CD4-positive, CD25-positive, alpha-beta regulatory T cell (primary cell): ENCODE measurements at regions not wholly inside any gene's neighbourhood (a gene's known extent, or its start where the extent isn't known, plus 50 kb on each side); places are given as distances from the start of the nearest gene placed in this dataset.

Experiments
- ATAC-seq, 2 donors: fragments of 150-1000 bp; cut with Tn5 transposase; one replicate each; pipeline ENCODE4 v1.10.0; 2021; ENCODE audit warnings: low read depth in 2 of 2, moderate number of reproducible peaks in 2 of 2, moderate library complexity in 1 of 2
- DNase-seq, 3 donors: peaks; one replicate each; pipeline versions ENCODE4 v3.0.0 to v3.0.0-alpha.2; 2012 to 2022; ENCODE audit warnings: mixed read lengths in 1 of 3
- H3K27ac ChIP-seq: one replicate; pipeline ENCODE4 v1.7.0; 2013; ENCODE audit warnings: mild to moderate bottlenecking, low read length; ENCODE audit not compliant: insufficient read depth, poor library complexity, severe bottlenecking
- H3K27me3 ChIP-seq: one replicate; pipeline ENCODE4 v1.7.0; 2013; ENCODE audit warnings: low read length; ENCODE audit not compliant: control insufficient read depth, insufficient read depth
- H3K36me3 ChIP-seq: one replicate; pipeline ENCODE4 v1.7.0; 2013; ENCODE audit warnings: mild to moderate bottlenecking, low read length, moderate library complexity; ENCODE audit not compliant: control insufficient read depth, insufficient read depth
- H3K4me1 ChIP-seq: 2 replicates; pipeline ENCODE4 v1.7.0; 2013; ENCODE audit warnings: mild to moderate bottlenecking, low read length; ENCODE audit not compliant: insufficient read depth, control insufficient read depth, poor library complexity, severe bottlenecking
- H3K4me3 ChIP-seq: one replicate; pipeline ENCODE4 v1.7.0; 2013; ENCODE audit warnings: low read depth, mild to moderate bottlenecking, low read length, moderate library complexity
- H3K9me3 ChIP-seq, 2 experiments: 1 replicate in 1 of 2; 2 replicates in 1 of 2; pipeline ENCODE4 v1.7.0; 2013; ENCODE audit warnings: low read length in 2 of 2, mild to moderate bottlenecking in 1 of 2, moderate library complexity in 1 of 2; ENCODE audit not compliant: control insufficient read depth in 2 of 2
- H3K27ac Mint-ChIP-seq, 3 donors: one replicate each; pipeline ENCODE4 v1.8.0; 2020 to 2022; ENCODE audit warnings: mild to moderate bottlenecking in 3 of 3, mixed read lengths in 3 of 3, moderate library complexity in 2 of 3
- H3K27me3 Mint-ChIP-seq: one replicate; pipeline ENCODE4 v1.8.0; 2022; ENCODE audit warnings: mild to moderate bottlenecking, mixed read lengths
- H3K36me3 Mint-ChIP-seq: one replicate; pipeline ENCODE4 v1.8.0; 2020; ENCODE audit warnings: mixed read lengths
- H3K4me1 Mint-ChIP-seq, 4 donors: one replicate each; pipeline ENCODE4 v1.8.0; 2020 to 2022; ENCODE audit warnings: mixed read lengths in 4 of 4, mild to moderate bottlenecking in 1 of 4
- H3K4me3 Mint-ChIP-seq, 4 donors: one replicate each; pipeline ENCODE4 v1.8.0; 2020 to 2022; ENCODE audit warnings: mild to moderate bottlenecking in 4 of 4, mixed read lengths in 4 of 4, moderate library complexity in 3 of 4
- H3K9me3 Mint-ChIP-seq, 7 donors: one replicate each; pipeline ENCODE4 v1.8.0; 2020 to 2022; ENCODE audit warnings: mixed read lengths in 7 of 7, mild to moderate bottlenecking in 3 of 7, moderate library complexity in 2 of 7

DNA sequence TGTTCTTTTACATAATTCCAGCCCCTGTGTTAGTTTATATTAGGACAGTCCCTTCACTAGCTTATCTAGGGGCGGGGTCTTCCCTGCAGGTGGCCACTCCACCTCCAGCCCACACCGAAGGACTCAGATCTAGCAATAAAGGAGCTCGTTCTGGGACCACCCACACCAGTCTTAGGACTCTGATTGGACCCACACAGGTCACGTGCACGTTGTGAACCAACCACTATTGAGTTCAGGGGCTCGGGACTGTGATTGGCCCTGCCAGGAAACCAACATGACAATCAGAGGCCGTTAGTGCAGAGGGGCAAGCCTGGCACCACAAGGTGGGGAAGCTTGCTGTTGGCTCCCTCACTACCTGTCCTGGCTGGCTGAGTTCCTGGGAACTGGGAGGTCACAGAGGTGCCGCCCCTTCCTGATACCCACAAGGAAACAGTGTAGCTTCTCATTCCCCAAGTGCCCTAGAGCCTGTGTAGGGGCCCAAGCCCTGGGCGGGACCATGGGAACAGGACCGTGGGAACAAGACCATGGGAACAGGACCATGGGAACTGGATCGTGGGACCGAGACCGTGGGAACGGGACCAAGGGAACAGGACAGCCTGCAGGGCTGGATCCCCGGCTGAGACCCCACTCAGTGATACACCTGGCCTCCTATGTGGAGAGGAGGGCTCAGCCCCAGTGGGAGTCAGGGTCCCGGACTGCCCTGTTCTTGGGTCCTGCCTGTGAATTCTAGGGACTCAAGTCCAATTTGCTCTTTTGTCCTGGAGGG is 297.8 kb downstream of the ADGRD1 start:
- ATAC-seq = no peak
- no peaks in the 10 kb centered on the region for H3K9me3 ChIP-seq
- H3K4me1 Mint-ChIP-seq = no peaks in the 10 kb centered on the region

DNA sequence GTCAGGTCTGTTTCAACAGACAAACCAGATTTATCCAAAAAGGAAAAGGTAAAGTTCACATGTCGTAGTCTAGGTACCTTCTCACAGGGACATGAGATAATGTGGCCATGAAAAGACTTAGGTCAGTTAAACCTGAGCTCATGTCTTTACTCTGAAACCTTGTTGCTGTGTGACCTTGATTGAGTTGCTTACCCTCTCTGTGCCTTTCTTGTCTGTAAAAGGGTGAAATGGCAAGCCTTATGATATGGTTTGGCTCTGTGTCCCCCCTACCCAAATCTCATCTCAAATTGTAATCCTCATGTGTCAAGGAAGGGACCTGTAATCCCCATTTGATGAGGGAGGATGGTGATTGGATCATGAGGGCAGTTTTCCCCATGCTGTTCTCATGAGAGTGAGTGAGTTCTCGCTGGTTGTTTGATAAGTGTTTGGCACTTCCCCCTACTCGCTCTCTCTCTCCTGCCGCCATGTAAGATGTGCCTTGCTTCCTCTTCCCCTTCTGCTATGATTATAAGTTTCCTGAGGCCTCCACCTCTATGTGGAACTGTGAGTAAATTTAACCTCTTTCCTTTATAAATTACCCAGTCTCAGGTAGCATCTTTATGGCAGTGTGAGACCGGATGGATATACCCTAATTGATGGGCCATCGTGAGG is 299.8 kb downstream of the ADGRD1 start:
- ATAC-seq = no peak
- no peaks in the 10 kb centered on the region for H3K27me3 Mint-ChIP-seq
- no peaks in the 10 kb centered on the region for H3K27me3 ChIP-seq
- H3K36me3 ChIP-seq = no peaks in the 10 kb centered on the region
- no peak overlapping the region for H3K27ac Mint-ChIP-seq
- H3K4me1 ChIP-seq = no peaks in the 10 kb centered on the region
- H3K4me3 Mint-ChIP-seq = no peak overlapping the region
- H3K9me3 Mint-ChIP-seq = no peaks in the 10 kb centered on the region
- H3K9me3 ChIP-seq = no peaks in the 10 kb centered on the region
- no peak overlapping the region for H3K27ac ChIP-seq
- no peaks in the 10 kb centered on the region for H3K4me1 Mint-ChIP-seq
- H3K36me3 Mint-ChIP-seq = no peaks in the 10 kb centered on the region
- H3K4me3 ChIP-seq = no peak overlapping the region
- no peak for DNase-seq

More for the DNA sequence above, 297.8 kb downstream of the ADGRD1 start:
- Histone ChIP-seq H3K27ac (no peak overlapping the region), H3K27me3 (no peaks in the 10 kb centered on the region), H3K4me3 (no peak overlapping the region), H3K4me1 (no peaks in the 10 kb centered on the region), H3K36me3 (no peaks in the 10 kb centered on the region)
- Mint-ChIP-seq H3K9me3 (no peaks in the 10 kb centered on the region), H3K4me3 (no peak overlapping the region), H3K27me3 (peaks cover 2% of the 10 kb centered on the region), H3K36me3 (no peaks in the 10 kb centered on the region), H3K27ac (no peak overlapping the region)
- no peak for DNase-seq

DNA sequence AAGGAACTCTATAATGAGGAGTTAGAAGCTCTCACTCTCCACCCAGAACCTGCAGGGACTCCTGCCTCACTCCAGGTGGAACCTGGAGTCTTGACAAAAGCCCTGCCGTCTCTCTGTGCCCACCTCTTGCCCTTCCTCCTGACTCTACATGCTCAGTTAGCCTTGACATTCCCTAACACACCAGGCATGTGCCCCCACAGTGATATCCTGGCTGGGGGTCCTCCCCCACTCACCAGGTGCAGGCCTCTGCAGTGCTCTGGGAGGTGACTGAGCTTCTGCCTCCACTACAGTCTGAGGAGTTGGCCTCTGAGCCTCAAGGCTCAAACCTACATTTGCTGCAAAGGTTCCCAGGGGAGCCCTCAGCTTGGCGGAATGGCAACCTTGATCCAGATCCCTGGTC is 300.7 kb downstream of the ADGRD1 start:
- no peak overlapping the region for H3K27ac Mint-ChIP-seq
- no peak overlapping the region for H3K4me3 ChIP-seq
- no peaks in the 10 kb centered on the region for H3K9me3 Mint-ChIP-seq
- no peaks in the 10 kb centered on the region for H3K4me1 ChIP-seq
- no peak for DNase-seq
- H3K36me3 ChIP-seq = no peaks in the 10 kb centered on the region
- no peak overlapping the region for H3K4me3 Mint-ChIP-seq
- no peaks in the 10 kb centered on the region for H3K27me3 ChIP-seq
- no peaks in the 10 kb centered on the region for H3K27me3 Mint-ChIP-seq
- no peaks in the 10 kb centered on the region for H3K9me3 ChIP-seq
- no peaks in the 10 kb centered on the region for H3K36me3 Mint-ChIP-seq
- H3K4me1 Mint-ChIP-seq = no peaks in the 10 kb centered on the region
- ATAC-seq = no peak
- no peak overlapping the region for H3K27ac ChIP-seq

DNA sequence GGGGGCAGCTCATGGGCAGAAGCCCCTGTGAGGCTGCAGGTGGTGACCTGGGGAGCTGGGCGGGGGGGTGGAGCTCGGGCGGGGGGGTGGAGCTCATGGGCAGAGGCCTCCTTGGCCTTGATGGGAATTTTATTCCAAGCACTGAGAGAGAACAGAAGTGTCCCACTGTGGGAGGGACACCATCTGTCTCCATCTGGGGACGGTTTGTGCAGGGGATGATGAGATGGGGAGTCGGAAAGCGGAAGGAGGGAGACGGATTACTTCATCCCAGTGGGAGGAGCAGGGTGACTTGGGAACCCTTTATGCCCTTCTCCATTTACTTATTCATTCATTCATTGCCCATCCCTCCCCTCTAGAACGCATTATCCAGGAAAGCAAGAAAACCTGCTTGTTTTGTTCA is 304.7 kb downstream of the ADGRD1 start:
- ATAC-seq (no peak), DNase-seq (no peak)
- Mint-ChIP-seq H3K4me3 (no peak overlapping the region), H3K27me3 (no peaks in the 10 kb centered on the region), H3K9me3 (no peaks in the 10 kb centered on the region), H3K36me3 (no peaks in the 10 kb centered on the region), H3K27ac (no peak overlapping the region), H3K4me1 (peaks cover 0 to 2% (median 0%) of the 10 kb centered on the region in 4 donors)
- Histone ChIP-seq H3K4me1 (no peaks in the 10 kb centered on the region), H3K27me3 (no peaks in the 10 kb centered on the region), H3K9me3 (no peaks in the 10 kb centered on the region), H3K4me3 (no peak overlapping the region), H3K27ac (no peak overlapping the region), H3K36me3 (no peaks in the 10 kb centered on the region)

DNA sequence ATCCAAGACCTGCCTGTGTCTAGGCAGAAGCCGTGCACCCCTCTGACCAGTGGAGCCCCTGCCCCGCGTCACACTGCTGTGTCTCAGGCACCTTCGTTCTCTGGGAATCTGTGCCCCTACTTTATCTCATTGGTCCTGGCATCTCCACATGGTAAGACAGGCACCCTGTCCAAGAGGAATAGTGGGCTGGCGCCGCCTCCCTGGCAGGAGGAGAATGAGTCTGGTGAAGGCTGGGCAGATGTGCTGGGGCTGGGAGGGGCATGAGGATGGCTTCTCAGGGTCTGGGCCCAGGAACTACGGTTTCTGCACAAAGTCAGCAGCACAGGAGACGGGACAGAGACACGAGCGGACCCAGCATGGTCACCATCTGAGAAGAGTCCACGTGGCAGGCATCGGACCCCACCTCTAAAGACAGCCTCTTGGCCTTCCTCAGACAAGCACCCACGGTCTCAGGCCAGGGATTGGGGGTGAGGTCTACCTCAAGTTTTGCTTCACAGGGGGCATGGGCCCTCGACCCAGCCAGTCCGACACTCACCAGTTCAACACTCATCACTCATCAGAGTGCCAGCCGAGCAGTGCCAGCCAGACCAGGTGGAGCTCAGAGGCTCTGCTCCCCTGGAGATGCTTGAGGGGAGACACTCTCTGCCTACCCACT is 306.7 kb downstream of the ADGRD1 start:
- H3K27me3 Mint-ChIP-seq = no peaks in the 10 kb centered on the region
- DNase-seq (no peak), ATAC-seq (no peak)
- no peaks in the 10 kb centered on the region for H3K4me1 ChIP-seq
- H3K9me3 Mint-ChIP-seq = no peaks in the 10 kb centered on the region
- H3K27ac Mint-ChIP-seq = no peak overlapping the region
- H3K4me3 Mint-ChIP-seq = no peak overlapping the region
- no peaks in the 10 kb centered on the region for H3K9me3 ChIP-seq
- H3K36me3 ChIP-seq = no peaks in the 10 kb centered on the region
- H3K4me3 ChIP-seq = no peak overlapping the region
- H3K27ac ChIP-seq = no peak overlapping the region
- no peaks in the 10 kb centered on the region for H3K27me3 ChIP-seq
- no peaks in the 10 kb centered on the region for H3K36me3 Mint-ChIP-seq
- H3K4me1 Mint-ChIP-seq = peaks cover 0 to 2% (median 0%) of the 10 kb centered on the region in 4 donors

DNA sequence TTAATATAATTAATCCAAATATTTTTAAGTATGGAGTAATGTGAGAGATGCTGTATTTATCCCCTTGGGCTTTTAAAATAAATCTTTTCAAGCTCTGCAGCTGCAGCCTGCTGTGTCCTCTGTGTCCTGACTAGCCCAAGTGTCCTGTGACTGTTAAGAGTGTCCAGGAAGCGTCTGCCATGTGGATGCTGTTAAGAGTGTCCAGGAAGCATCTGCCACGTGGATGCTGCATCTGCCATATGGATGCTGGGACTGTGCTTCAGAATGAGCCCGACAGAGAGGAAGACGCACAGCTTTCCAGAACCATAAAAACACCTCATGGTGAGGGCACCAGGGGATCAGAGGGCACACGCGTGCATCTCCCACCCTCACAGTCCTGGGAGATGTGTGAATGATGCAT is 307.2 kb downstream of the ADGRD1 start:
- Histone ChIP-seq H3K9me3 (no peaks in the 10 kb centered on the region), H3K4me1 (no peaks in the 10 kb centered on the region), H3K36me3 (no peaks in the 10 kb centered on the region), H3K27me3 (no peaks in the 10 kb centered on the region), H3K27ac (no peak overlapping the region), H3K4me3 (no peak overlapping the region)
- Mint-ChIP-seq H3K4me3 (no peak overlapping the region), H3K4me1 (peaks cover 0 to 2% (median 0%) of the 10 kb centered on the region in 4 donors), H3K27ac (no peak overlapping the region), H3K36me3 (no peaks in the 10 kb centered on the region), H3K9me3 (no peaks in the 10 kb centered on the region), H3K27me3 (no peaks in the 10 kb centered on the region)
- ATAC-seq = no peak
- no peak for DNase-seq

DNA sequence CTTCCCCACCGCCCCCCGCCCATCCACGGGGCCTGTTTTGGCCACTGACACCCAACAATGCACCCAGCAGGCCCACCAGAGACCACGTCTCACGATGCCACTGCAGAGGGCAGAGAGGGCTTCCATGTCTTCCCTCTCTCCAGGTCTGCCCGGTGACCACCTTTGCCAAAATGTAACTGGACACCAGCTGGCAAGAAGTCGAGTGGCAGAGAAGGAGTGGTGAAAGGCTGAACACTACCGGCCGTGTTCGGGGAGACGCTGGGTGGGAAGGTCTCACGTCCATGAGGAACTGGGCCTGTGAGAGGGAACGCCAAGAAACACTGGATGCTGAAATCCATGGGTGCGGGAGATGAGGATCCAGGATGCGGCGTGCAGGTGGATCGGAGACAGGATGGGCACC is 308.2 kb downstream of the ADGRD1 start:
- ATAC-seq (no peak), DNase-seq (no peak)
- Mint-ChIP-seq H3K9me3 (no peaks in the 10 kb centered on the region), H3K4me3 (peak overlapping the region in 1 of 4 donors; percentile 11), H3K4me1 (peaks cover 0 to 2% (median 0%) of the 10 kb centered on the region in 4 donors), H3K36me3 (no peaks in the 10 kb centered on the region), H3K27ac (no peak overlapping the region), H3K27me3 (no peaks in the 10 kb centered on the region)
- Histone ChIP-seq H3K27me3 (no peaks in the 10 kb centered on the region), H3K36me3 (no peaks in the 10 kb centered on the region), H3K9me3 (no peaks in the 10 kb centered on the region), H3K27ac (no peak overlapping the region), H3K4me1 (no peaks in the 10 kb centered on the region), H3K4me3 (no peak overlapping the region)
